HCT116 (cell line): ENCODE measurements at regions not wholly inside any gene's neighbourhood (a gene's known extent, or its start where the extent isn't known, plus 50 kb on each side); places are given as distances from the start of the nearest gene placed in this dataset.

Experiments used
- ATAC-seq: fragments of 200-7000 bp; cut with Tn5 transposase; 2 replicates; pipeline ENCODE4 v1.9.1; 2020; ENCODE audit warnings: mild to moderate bottlenecking, moderate library complexity
- BruUV-seq: library from RNA; stranded (reverse); fragments of 400-500 nt; replicated peaks from 2 replicates; lab custom pipeline; 2021; lab: Mats Ljungman, UMichigan
- CTCF ChIA-PET: fragments of 300-600 bp; sonication (Branson Sonifier 250); formaldehyde crosslinking; loops from one replicate; lab custom pipeline; 2021; ENCODE audit warnings: antibody characterized with exemption; lab: Charles Lee
- POLR2A ChIA-PET: fragments of 300-600, 350-600 bp; sonication (Branson Sonifier 250); formaldehyde crosslinking; loops from one replicate; lab custom pipeline; 2021; ENCODE audit warnings: antibody characterized with exemption; lab: Charles Lee
- RAD21 ChIA-PET, 2 experiments: fragments of 300-600 bp; sonication (Branson Sonifier 250); formaldehyde crosslinking; loops; one replicate each; lab custom pipeline; 2023; ENCODE audit warnings: low total read pairs in 2 of 2; ENCODE audit not compliant: uncharacterized antibody in 2 of 2, unreplicated experiment in 2 of 2, low non-redundant PET in 1 of 2; lab: Charles Lee
- DNase-seq: peaks from one replicate; pipeline ENCODE4 v3.0.0-alpha.2; 2010; ENCODE audit warnings: low read depth, low spot score
- H2AFZ ChIP-seq: fragments of 200-600 bp; shearing (Covaris generic), sonication (generic); 2 replicates; pipeline ENCODE4 v1.6.1; 2017; ENCODE audit warnings: low read depth, mixed run types, mixed read lengths, antibody characterized with exemption, low read length; ENCODE audit not compliant: poor library complexity, severe bottlenecking
- H3K27ac ChIP-seq: 2 replicates; pipeline ENCODE4 v1.5.1; 2012; ENCODE audit warnings: low read depth, low read length
- H3K27me3 ChIP-seq: fragments of 200-600 bp; sonication (generic); 2 replicates; pipeline ENCODE4 v1.6.1; 2016; ENCODE audit warnings: mixed run types, low read length, mixed read lengths; ENCODE audit not compliant: insufficient read depth
- H3K36me3 ChIP-seq, 2 experiments: fragments of 200-500 bp in 1 of 2; fragments of 200-600 bp in 1 of 2; sonication (Bioruptor generic) in 1 of 2; sonication (generic) in 1 of 2; 2 replicates each; pipeline versions ENCODE4 v1.5.1 to v1.6.1; 2014 to 2016; ENCODE audit warnings: low read length in 2 of 2, inconsistent platforms in 1 of 2, mixed read lengths in 1 of 2, mixed run types in 1 of 2; ENCODE audit not compliant: insufficient read depth in 2 of 2, control insufficient read depth in 1 of 2
- H3K4me1 ChIP-seq, 2 experiments: fragments of 200-600 bp in 1 of 2; sonication (generic) in 1 of 2; 2 replicates each; pipeline versions ENCODE4 v1.5.1 to v1.6.1; 2012 to 2017; ENCODE audit warnings: low read length in 2 of 2, inconsistent platforms in 1 of 2, mild to moderate bottlenecking in 1 of 2, mixed read lengths in 1 of 2, mixed run types in 1 of 2, moderate library complexity in 1 of 2; ENCODE audit not compliant: insufficient read depth in 2 of 2, control insufficient read depth in 1 of 2
- H3K4me2 ChIP-seq: fragments of 200-600 bp; sonication (generic); 2 replicates; pipeline ENCODE4 v1.6.1; 2017; ENCODE audit warnings: mixed run types, low read length, mixed read lengths
- H3K4me3 ChIP-seq, 2 experiments: fragments of 200-600 bp in 1 of 2; sonication (generic) in 1 of 2; replicated peaks in 1 of 2; 2 replicates each; pipeline ENCODE4 v1.5.1; 2011 to 2016; ENCODE audit warnings: low read length in 2 of 2, control low read depth in 1 of 2, low read depth in 1 of 2, mild to moderate bottlenecking in 1 of 2, mixed read lengths in 1 of 2, mixed run types in 1 of 2
- H3K79me2 ChIP-seq: fragments of 200-600 bp; sonication (generic); 2 replicates; pipeline ENCODE4 v1.6.1; 2017; ENCODE audit warnings: mild to moderate bottlenecking, mixed run types, low read length, moderate library complexity, mixed read lengths; ENCODE audit not compliant: insufficient read depth
- H3K9ac ChIP-seq: fragments of 200-600 bp; sonication (generic); 2 replicates; pipeline ENCODE4 v1.6.1; 2016; ENCODE audit warnings: low read length, mixed read lengths
- H3K9me2 ChIP-seq: fragments of 200-600 bp; sonication (generic), shearing (Covaris generic); 2 replicates; pipeline ENCODE4 v1.6.1; 2017; ENCODE audit warnings: mixed run types, mild to moderate bottlenecking, moderate library complexity; ENCODE audit not compliant: insufficient read depth
- H3K9me3 ChIP-seq, 2 experiments: fragments of 200-500 bp in 1 of 2; fragments of 200-600 bp in 1 of 2; sonication (Bioruptor generic) in 1 of 2; sonication (generic) in 1 of 2; 2 replicates each; pipeline ENCODE4 v1.6.1; 2014 to 2017; ENCODE audit warnings: low read length in 2 of 2, mixed read lengths in 2 of 2, inconsistent platforms in 1 of 2, low read depth in 1 of 2, mild to moderate bottlenecking in 1 of 2, mixed run types in 1 of 2, moderate library complexity in 1 of 2; ENCODE audit not compliant: control insufficient read depth in 1 of 2, insufficient read depth in 1 of 2
- H4K20me1 ChIP-seq: fragments of 200-600 bp; sonication (generic), shearing (Covaris generic); 2 replicates; pipeline ENCODE4 v1.6.1; 2017; ENCODE audit warnings: mixed run types, mild to moderate bottlenecking, moderate library complexity; ENCODE audit not compliant: insufficient read depth
- CBX3 ChIP-seq: IDR thresholded peaks from 2 replicates; pipeline ENCODE4 v1.6.1; 2012; ENCODE audit warnings: low read depth
- EGR1 ChIP-seq: IDR thresholded peaks from 2 replicates; pipeline ENCODE4 v1.6.1; 2012; ENCODE audit warnings: low read depth
- ELF1 ChIP-seq: IDR thresholded peaks from 2 replicates; pipeline ENCODE4 v1.6.1; 2012; ENCODE audit warnings: low read depth, borderline replicate concordance
- EZH2 ChIP-seq: fragments of 200-600 bp; sonication (generic); IDR thresholded peaks from 2 replicates; pipeline ENCODE4 v1.6.1; 2017; ENCODE audit warnings: antibody characterized with exemption, mixed run types
- EZH2phosphoT487 ChIP-seq: fragments of 200-600 bp; IDR thresholded peaks from 2 replicates; pipeline ENCODE4 v1.6.1; 2018; ENCODE audit warnings: antibody characterized with exemption, borderline replicate concordance
- JUND ChIP-seq: IDR thresholded peaks from 2 replicates; pipeline ENCODE4 v1.6.1; 2012
- MAX ChIP-seq: IDR thresholded peaks from 2 replicates; pipeline ENCODE4 v1.6.1; 2012
- POLR2A ChIP-seq: IDR thresholded peaks from 2 replicates; pipeline ENCODE4 v1.7.0; 2011; ENCODE audit warnings: borderline replicate concordance; ENCODE audit not compliant: insufficient read depth, insufficient read length; ENCODE audit errors: extremely low read depth
- POLR2AphosphoS5 ChIP-seq: IDR thresholded peaks from 2 replicates; pipeline ENCODE4 v1.6.1; 2011; ENCODE audit warnings: mild to moderate bottlenecking, low read depth, low read length, moderate library complexity
- REST ChIP-seq: IDR thresholded peaks from 2 replicates; pipeline ENCODE4 v1.6.1; 2012; ENCODE audit warnings: low read depth
- SP1 ChIP-seq: IDR thresholded peaks from 2 replicates; pipeline ENCODE4 v1.6.1; 2012; ENCODE audit warnings: low read depth
- SRF ChIP-seq: IDR thresholded peaks from 2 replicates; pipeline ENCODE4 v1.6.1; 2012; ENCODE audit warnings: low read depth
- TCF7L2 ChIP-seq: IDR thresholded peaks from 2 replicates; pipeline ENCODE4 v1.7.0; 2011; ENCODE audit warnings: borderline replicate concordance, inconsistent platforms; ENCODE audit not compliant: insufficient read depth, insufficient read length; ENCODE audit errors: extremely low read depth
- YY1 ChIP-seq: IDR thresholded peaks from 2 replicates; pipeline ENCODE4 v1.6.1; 2011; ENCODE audit warnings: low read length, low read depth, moderate library complexity, mild to moderate bottlenecking; ENCODE audit not compliant: insufficient replicate concordance; ENCODE audit errors: extremely low read depth
- ZBTB33 ChIP-seq: IDR thresholded peaks from 2 replicates; pipeline ENCODE4 v1.6.1; 2011; ENCODE audit warnings: mild to moderate bottlenecking, low read length, moderate library complexity; ENCODE audit not compliant: insufficient replicate concordance; ENCODE audit errors: extremely low read depth
- ZFX ChIP-seq: fragments of 450-650 bp; IDR thresholded peaks from 2 replicates; pipeline ENCODE4 v1.6.1; 2017
- ZNF274 ChIP-seq: fragments of 200-500 bp; sonication (Bioruptor generic); IDR thresholded peaks from 2 replicates; pipeline ENCODE4 v1.6.1; 2014; ENCODE audit warnings: mild to moderate bottlenecking, low read depth, low read length, inconsistent platforms
- intact Hi-C: fragments of 100-400 bp; cut with micrococcal nuclease; formaldehyde crosslinking; loops from 2 replicates; pipeline ENCODE4 v1.10.0; 2022

GRCh38 chr6:87982134-87982533, 65.5 kb upstream of the SPACA1 start:
- no peaks in the 10 kb centered on the region for H3K9me3 ChIP-seq
- no peak overlapping the region for H3K9ac ChIP-seq
- no peaks in the 10 kb centered on the region for H4K20me1 ChIP-seq
- TF ChIP-seq ELF1 (no peak), TCF7L2 (no peak)
- ChIA-PET RAD21 (no interaction called here), POLR2A (no interaction called here), CTCF (no interaction called here)
- no peak overlapping the region for H3K27ac ChIP-seq
- H3K27me3 ChIP-seq, result peaks cover 31% of the 10 kb centered on the region
- no peaks in the 10 kb centered on the region for H3K4me1 ChIP-seq
- BruUV-seq, result no TSS peak
- H3K4me2 ChIP-seq, result no peak overlapping the region
- no peaks in the 10 kb centered on the region for H3K79me2 ChIP-seq
- no peak overlapping the region for H2AFZ ChIP-seq
- intact Hi-C loops, result no loop called here
- H3K9me2 ChIP-seq, result no peaks in the 10 kb centered on the region
- H3K4me3 ChIP-seq, result no peak overlapping the region
- DNase-seq (no peak), ATAC-seq (no peak)
- no peaks in the 10 kb centered on the region for H3K36me3 ChIP-seq

- RAD21 ChIA-PET, result no interaction called here
Measured at GRCh38 chr6:87979737-87980136, 67.9 kb upstream of the SPACA1 start.

More at GRCh38 chr6:87979737-87980136, 67.9 kb upstream of the SPACA1 start:
- Histone ChIP-seq H3K36me3 (no peaks in the 10 kb centered on the region), H3K27me3 (peaks cover 38% of the 10 kb centered on the region), H2AFZ (no peak overlapping the region), H4K20me1 (no peaks in the 10 kb centered on the region), H3K4me2 (no peak overlapping the region), H3K9me2 (no peaks in the 10 kb centered on the region), H3K27ac (no peak overlapping the region), H3K4me3 (no peak overlapping the region), H3K9ac (no peak overlapping the region), H3K9me3 (no peaks in the 10 kb centered on the region), H3K4me1 (no peaks in the 10 kb centered on the region), H3K79me2 (no peaks in the 10 kb centered on the region)
- ChIA-PET POLR2A (no interaction called here), CTCF (no interaction called here)
- DNase-seq (no peak), ATAC-seq (no peak)
- BruUV-seq, result no TSS peak
- TF ChIP-seq YY1, result no peak
- TF ChIP-seq MAX, result no peak
- TF ChIP-seq EGR1, result no peak
- TF ChIP-seq CBX3, result no peak
- no peak for TF ChIP-seq EZH2
- no peak for TF ChIP-seq ZFX
- no peak for TF ChIP-seq SRF
- TF ChIP-seq JUND, result no peak
- no peak for TF ChIP-seq TCF7L2
- TF ChIP-seq ZBTB33, result no peak
- no peak for TF ChIP-seq EZH2phosphoT487
- no peak for TF ChIP-seq REST
- TF ChIP-seq SP1, result no peak
- TF ChIP-seq ZNF274, result no peak
- TF ChIP-seq POLR2A, result no peak
- no peak for TF ChIP-seq POLR2AphosphoS5
- intact Hi-C loops, result no loop called here
